K562 (cell line): ENCODE measurements at regions not wholly inside any gene's neighbourhood (a gene's known extent, or its start where the extent isn't known, plus 50 kb on each side); places are given as distances from the start of the nearest gene placed in this dataset.
A peak's percentile ranks its signal among the peaks of the same experiment; 100 is the strongest.

ENCODE experiments used
- ARID1B ChIP-seq: fragments of 450-650 bp; IDR thresholded peaks from 2 replicates; pipeline ENCODE4 v1.6.1; 2016; ENCODE audit warnings: antibody characterized with exemption, mild to moderate bottlenecking, inconsistent platforms
- BHLHE40 ChIP-seq: IDR thresholded peaks from 2 replicates; pipeline ENCODE4 v1.6.1; 2011; ENCODE audit warnings: low read length, improper control_type of control experiment
- CBFA2T2 ChIP-seq: fragments of 450-650 bp; conservative IDR thresholded peaks from 2 replicates; pipeline ENCODE4 v1.6.1; 2017; ENCODE audit warnings: mild to moderate bottlenecking
- EP300 ChIP-seq: IDR thresholded peaks from 2 replicates; pipeline ENCODE4 v1.6.1; 2012; ENCODE audit warnings: low read length, improper control_type of control experiment
- EZH2 ChIP-seq: IDR thresholded peaks from 2 replicates; pipeline ENCODE4 v1.6.1; 2012; ENCODE audit warnings: low read depth, mild to moderate bottlenecking, inconsistent platforms, low read length, borderline replicate concordance
- FOXA1 ChIP-seq: fragments of 450-650 bp; IDR thresholded peaks from 2 replicates; pipeline ENCODE4 v1.6.1; 2016; ENCODE audit warnings: mild to moderate bottlenecking, borderline replicate concordance
- KDM1A ChIP-seq, 2 experiments: fragments of 450-650 bp; IDR thresholded peaks; 2 replicates each; pipeline ENCODE4 v1.6.1; 2016; ENCODE audit warnings: mild to moderate bottlenecking in 2 of 2
- MAX ChIP-seq: sonication (generic); formaldehyde crosslinking; IDR thresholded peaks from 2 replicates; pipeline ENCODE4 v1.9.0; 2022; ENCODE audit warnings: mild to moderate bottlenecking, missing genetic modification reagents
- MTA2 ChIP-seq: fragments of 450-650 bp; IDR thresholded peaks from 2 replicates; pipeline ENCODE4 v1.6.1; 2016; ENCODE audit warnings: low read depth
- NFIC ChIP-seq: fragments of 450-650 bp; IDR thresholded peaks from 2 replicates; pipeline ENCODE4 v1.6.1; 2017; ENCODE audit warnings: mild to moderate bottlenecking, inconsistent platforms
- RBM25 ChIP-seq: fragments of 200-400 bp; formaldehyde crosslinking; IDR thresholded peaks from 2 replicates; pipeline ENCODE4 v1.6.1; 2018; ENCODE audit warnings: low read length, low read depth, moderate library complexity; ENCODE audit not compliant: severe bottlenecking
- RFX7 ChIP-seq: fragments of 250-450 bp; sonication (Bioruptor Pico); IDR thresholded peaks from 2 replicates; pipeline ENCODE4 v1.5.1; 2021; ENCODE audit warnings: mild to moderate bottlenecking
- TAL1 ChIP-seq: fragments of 450-650 bp; IDR thresholded peaks from 2 replicates; pipeline ENCODE4 v1.6.1; 2016; ENCODE audit warnings: mild to moderate bottlenecking
- TCF3 ChIP-seq: sonication (generic); formaldehyde crosslinking; IDR thresholded peaks from 2 replicates; pipeline ENCODE4 v1.4.0; 2020; ENCODE audit warnings: mild to moderate bottlenecking, missing genetic modification reagents
- TEAD4 ChIP-seq, 2 experiments: sonication (generic) in 1 of 2; formaldehyde crosslinking in 1 of 2; IDR thresholded peaks; 2 replicates each; pipeline versions ENCODE4 v1.6.1 to v1.8.0; 2012 to 2022; ENCODE audit warnings: borderline replicate concordance in 1 of 2, inconsistent platforms in 1 of 2, low read length in 1 of 2, mild to moderate bottlenecking in 1 of 2, missing genetic modification reagents in 1 of 2
- ZKSCAN3 ChIP-seq: fragments of 250-450 bp; sonication (Bioruptor Pico); IDR thresholded peaks from 2 replicates; pipeline ENCODE4 v1.4.0; 2020
- ZNF41 ChIP-seq: fragments of 250-450 bp; sonication (Bioruptor Pico); conservative IDR thresholded peaks from 2 replicates; pipeline ENCODE4 v1.4.0; 2020; ENCODE audit warnings: mild to moderate bottlenecking
- TF ChIP-seq, protein P1 (sequence below): fragments of 450-650 bp; IDR thresholded peaks from 2 replicates; pipeline ENCODE4 v1.6.1; 2017; ENCODE audit warnings: antibody characterized with exemption, mild to moderate bottlenecking
- TF ChIP-seq, protein P2 (sequence below): sonication (generic); formaldehyde crosslinking; IDR thresholded peaks from 2 replicates; pipeline ENCODE4 v1.9.0; 2022; ENCODE audit warnings: mild to moderate bottlenecking, missing genetic modification reagents
- TF ChIP-seq, protein P3 (sequence below): sonication (generic); formaldehyde crosslinking; IDR thresholded peaks from 2 replicates; pipeline ENCODE4 v1.8.0; 2022; ENCODE audit warnings: missing genetic modification reagents, mild to moderate bottlenecking, moderate library complexity, borderline replicate concordance
- TF ChIP-seq, protein P4 (sequence below): sonication (generic); formaldehyde crosslinking; IDR thresholded peaks from 2 replicates; pipeline ENCODE4 v1.8.1; 2023; ENCODE audit warnings: mild to moderate bottlenecking, missing genetic modification reagents, moderate library complexity

GRCh38 chr3:72133329-72134011, 348.5 kb upstream of the PROK2 start (continued):
- TF ChIP-seq, protein P1, sequence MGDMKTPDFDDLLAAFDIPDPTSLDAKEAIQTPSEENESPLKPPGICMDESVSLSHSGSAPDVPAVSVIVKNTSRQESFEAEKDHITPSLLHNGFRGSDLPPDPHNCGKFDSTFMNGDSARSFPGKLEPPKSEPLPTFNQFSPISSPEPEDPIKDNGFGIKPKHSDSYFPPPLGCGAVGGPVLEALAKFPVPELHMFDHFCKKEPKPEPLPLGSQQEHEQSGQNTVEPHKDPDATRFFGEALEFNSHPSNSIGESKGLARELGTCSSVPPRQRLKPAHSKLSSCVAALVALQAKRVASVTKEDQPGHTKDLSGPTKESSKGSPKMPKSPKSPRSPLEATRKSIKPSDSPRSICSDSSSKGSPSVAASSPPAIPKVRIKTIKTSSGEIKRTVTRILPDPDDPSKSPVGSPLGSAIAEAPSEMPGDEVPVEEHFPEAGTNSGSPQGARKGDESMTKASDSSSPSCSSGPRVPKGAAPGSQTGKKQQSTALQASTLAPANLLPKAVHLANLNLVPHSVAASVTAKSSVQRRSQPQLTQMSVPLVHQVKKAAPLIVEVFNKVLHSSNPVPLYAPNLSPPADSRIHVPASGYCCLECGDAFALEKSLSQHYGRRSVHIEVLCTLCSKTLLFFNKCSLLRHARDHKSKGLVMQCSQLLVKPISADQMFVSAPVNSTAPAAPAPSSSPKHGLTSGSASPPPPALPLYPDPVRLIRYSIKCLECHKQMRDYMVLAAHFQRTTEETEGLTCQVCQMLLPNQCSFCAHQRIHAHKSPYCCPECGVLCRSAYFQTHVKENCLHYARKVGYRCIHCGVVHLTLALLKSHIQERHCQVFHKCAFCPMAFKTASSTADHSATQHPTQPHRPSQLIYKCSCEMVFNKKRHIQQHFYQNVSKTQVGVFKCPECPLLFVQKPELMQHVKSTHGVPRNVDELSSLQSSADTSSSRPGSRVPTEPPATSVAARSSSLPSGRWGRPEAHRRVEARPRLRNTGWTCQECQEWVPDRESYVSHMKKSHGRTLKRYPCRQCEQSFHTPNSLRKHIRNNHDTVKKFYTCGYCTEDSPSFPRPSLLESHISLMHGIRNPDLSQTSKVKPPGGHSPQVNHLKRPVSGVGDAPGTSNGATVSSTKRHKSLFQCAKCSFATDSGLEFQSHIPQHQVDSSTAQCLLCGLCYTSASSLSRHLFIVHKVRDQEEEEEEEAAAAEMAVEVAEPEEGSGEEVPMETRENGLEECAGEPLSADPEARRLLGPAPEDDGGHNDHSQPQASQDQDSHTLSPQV, result 0 out of 2 replicates have a peak, but pooled peaks have one; percentile 19
- TF ChIP-seq TAL1 (peak; percentile 42; the same call in 1 of the 2 replicates), KDM1A (IDR thresholded peaks at IDR 0.05) (peak; percentile 78 to 79), BHLHE40 (0 out of 2 replicates have a peak, but pooled peaks have one; percentile 8), MAX (CRISPR knock-in tag) (no peak), MTA2 (no peak), EZH2 (no peak), CBFA2T2 (peak; percentile 57), RFX7 (no peak), NFIC (peak; percentile 26; the same call in 1 of the 2 replicates), RBM25 (peak; percentile 83), TEAD4 (IDR thresholded peaks at IDR 0.05; ENCODE audit: low read length) (0 out of 2 replicates have a peak, but pooled peaks have one; percentile 15), TEAD4 (CRISPR knock-in tag; IDR thresholded peaks at IDR 0.05; ENCODE audit: borderline replicate concordance) (no peak), ZNF41 (no peak), ZKSCAN3 (CRISPR knock-in tag) (no peak), TCF3 (CRISPR knock-in tag) (peak; percentile 66; the same call in 1 of the 2 replicates), EP300 (peak; percentile 41; the same call in 1 of the 2 replicates), ARID1B (peak; percentile 56), FOXA1 (no peak)
- TF ChIP-seq, protein P2, sequence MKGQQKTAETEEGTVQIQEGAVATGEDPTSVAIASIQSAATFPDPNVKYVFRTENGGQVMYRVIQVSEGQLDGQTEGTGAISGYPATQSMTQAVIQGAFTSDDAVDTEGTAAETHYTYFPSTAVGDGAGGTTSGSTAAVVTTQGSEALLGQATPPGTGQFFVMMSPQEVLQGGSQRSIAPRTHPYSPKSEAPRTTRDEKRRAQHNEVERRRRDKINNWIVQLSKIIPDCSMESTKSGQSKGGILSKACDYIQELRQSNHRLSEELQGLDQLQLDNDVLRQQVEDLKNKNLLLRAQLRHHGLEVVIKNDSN (CRISPR knock-in tag), result no peak
- TF ChIP-seq, protein P3, sequence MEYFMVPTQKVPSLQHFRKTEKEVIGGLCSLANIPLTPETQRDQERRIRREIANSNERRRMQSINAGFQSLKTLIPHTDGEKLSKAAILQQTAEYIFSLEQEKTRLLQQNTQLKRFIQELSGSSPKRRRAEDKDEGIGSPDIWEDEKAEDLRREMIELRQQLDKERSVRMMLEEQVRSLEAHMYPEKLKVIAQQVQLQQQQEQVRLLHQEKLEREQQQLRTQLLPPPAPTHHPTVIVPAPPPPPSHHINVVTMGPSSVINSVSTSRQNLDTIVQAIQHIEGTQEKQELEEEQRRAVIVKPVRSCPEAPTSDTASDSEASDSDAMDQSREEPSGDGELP (CRISPR knock-in tag), result no peak
- TF ChIP-seq, protein P4, sequence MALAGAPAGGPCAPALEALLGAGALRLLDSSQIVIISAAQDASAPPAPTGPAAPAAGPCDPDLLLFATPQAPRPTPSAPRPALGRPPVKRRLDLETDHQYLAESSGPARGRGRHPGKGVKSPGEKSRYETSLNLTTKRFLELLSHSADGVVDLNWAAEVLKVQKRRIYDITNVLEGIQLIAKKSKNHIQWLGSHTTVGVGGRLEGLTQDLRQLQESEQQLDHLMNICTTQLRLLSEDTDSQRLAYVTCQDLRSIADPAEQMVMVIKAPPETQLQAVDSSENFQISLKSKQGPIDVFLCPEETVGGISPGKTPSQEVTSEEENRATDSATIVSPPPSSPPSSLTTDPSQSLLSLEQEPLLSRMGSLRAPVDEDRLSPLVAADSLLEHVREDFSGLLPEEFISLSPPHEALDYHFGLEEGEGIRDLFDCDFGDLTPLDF (CRISPR knock-in tag), result no peak
